Omental fat pad (tissue), 3 donors: ENCODE measurements at regions not wholly inside any gene's neighbourhood (a gene's known extent, or its start where the extent isn't known, plus 50 kb on each side); places are given as distances from the start of the nearest gene placed in this dataset.

Experiments
- ATAC-seq: fragments of 150-250 bp; one replicate; pipeline ENCODE4 v1.9.1; 2016; ENCODE audit warnings: mild to moderate bottlenecking, moderate library complexity; ENCODE audit not compliant: low FRiP score
- DNase-seq: peaks from one replicate; pipeline ENCODE4 v3.0.0-alpha.2; 2019; ENCODE audit warnings: low spot score
- CTCF ChIP-seq, 3 donors: fragments of 450-650 bp; IDR thresholded peaks; one replicate each; pipeline ENCODE4 v1.5.1; 2016 to 2017; ENCODE audit warnings: antibody characterized with exemption in 3 of 3, mild to moderate bottlenecking in 3 of 3, moderate library complexity in 2 of 3

- no peak for ATAC-seq
- DNase-seq: no peak
- no peak for TF ChIP-seq CTCF (IDR thresholded peaks at IDR 0.05)
Observed at GRCh38 chr13:34021619-34022018, 203.7 kb downstream of the RFC3 start.

GRCh38 chr13:34025746-34026145, 207.8 kb downstream of the RFC3 start:
- no peak for TF ChIP-seq CTCF (IDR thresholded peaks at IDR 0.05)
- no peak for ATAC-seq
- no peak for DNase-seq

- TF ChIP-seq CTCF (IDR thresholded peaks at IDR 0.05): no peak
- ATAC-seq (no peak), DNase-seq (no peak)
Observed at GRCh38 chr13:34026308-34026707, 208.4 kb downstream of the RFC3 start.

DNA sequence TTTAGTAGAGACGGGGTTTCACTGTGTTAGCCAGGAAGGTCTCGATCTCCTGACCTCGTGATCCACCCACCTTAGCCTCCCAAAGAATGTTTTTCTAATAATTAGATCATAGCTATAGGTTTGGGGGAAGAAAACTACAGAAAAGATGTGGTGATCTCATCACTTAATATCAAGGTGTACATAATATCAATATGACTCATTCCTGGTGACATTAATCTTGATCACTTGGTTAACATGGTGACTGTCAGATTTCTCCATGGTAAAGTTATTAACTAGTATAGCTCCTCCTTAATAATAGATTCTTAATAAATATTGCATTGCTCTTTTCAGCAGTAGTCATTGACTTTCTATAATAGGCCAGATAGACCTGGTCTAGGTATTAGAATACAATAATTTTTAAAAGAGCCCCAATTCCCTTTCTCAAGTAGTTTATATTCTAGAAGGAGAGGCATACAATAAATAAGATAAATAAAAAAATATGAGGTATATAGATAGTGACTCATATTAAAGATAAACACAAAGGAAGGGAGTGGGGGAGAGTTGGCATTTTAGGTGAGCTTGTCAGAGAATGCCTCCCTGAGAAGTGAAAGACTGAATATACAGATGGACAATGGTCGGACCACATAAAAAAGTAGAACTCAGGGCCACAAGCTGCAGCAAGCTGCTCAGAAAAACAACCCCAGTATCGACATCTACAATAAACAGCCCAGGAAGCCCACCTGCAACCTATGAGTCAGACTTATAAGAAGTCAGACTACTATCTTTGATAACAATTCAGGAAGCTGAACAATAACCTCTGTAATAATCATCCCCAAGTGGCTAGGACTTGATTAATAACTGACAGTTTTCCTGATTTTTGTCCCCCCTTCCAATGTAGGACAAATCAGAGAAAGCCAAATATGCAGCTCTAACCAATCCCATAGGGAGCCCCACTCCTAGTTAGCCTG, 210.8 kb downstream of the RFC3 start:
- no peak for ATAC-seq
- no peak for TF ChIP-seq CTCF (IDR thresholded peaks at IDR 0.05)

GRCh38 chr13:34030782-34031181, 212.8 kb downstream of the RFC3 start:
- DNase-seq (no peak), ATAC-seq (no peak)
- no peak for TF ChIP-seq CTCF (IDR thresholded peaks at IDR 0.05)

More for the DNA sequence above, 210.8 kb downstream of the RFC3 start:
- no peak for DNase-seq

DNA sequence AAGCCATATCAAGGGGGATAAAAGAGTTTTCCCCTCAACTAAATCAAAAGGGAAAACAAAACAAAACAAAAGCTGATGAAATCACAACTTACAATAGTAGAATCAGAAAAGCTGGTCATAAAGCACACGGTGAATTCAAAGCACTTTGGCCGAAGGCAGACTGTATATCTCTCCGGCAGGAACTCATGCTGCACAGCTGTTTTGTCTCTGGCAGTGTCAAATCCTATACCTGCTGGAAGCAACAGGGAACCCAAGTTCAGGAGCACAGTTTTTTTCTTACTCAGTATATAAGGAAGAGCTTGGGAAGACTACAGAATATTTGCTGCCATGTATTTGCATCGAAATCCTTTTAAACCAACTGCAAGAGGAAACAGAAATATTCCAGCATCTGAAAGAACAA, 213.7 kb downstream of the RFC3 start:
- ATAC-seq (no peak), DNase-seq (no peak)
- no peak for TF ChIP-seq CTCF (IDR thresholded peaks at IDR 0.05)

DNA sequence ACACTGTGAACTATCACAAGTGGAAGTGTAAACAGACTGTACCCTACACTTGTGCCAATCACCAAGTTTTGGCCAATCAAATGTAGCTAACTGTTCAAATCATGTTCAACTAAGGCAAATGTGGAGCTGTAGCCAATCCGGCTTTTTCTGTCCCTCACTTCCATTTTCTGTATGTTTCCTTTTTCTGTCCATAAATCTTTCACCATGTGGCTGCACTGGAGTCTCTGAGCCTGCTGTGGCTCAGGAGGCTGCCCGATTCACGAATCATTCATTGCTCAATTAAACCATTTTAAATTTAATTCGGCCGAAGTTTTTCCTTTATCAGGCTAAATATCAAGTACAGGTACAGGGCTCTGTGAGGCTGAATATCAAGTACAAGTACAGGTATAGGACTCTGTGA, 216.5 kb downstream of the RFC3 start:
- TF ChIP-seq CTCF (IDR thresholded peaks at IDR 0.05): no peak
- ATAC-seq: no peak
- no peak for DNase-seq
